ENCODE measurements at regions not wholly inside any gene's neighbourhood (a gene's known extent, or its start where the extent isn't known, plus 50 kb on each side); places are given as distances from the start of the nearest gene placed in this dataset.

- no peak for DNase-seq (ENCODE audit: low spot score)
These were observed 515.1 kb downstream of the TBC1D22A start for GRCh38 chr22:47277531-47277930.

GRCh38 chr22:47276991-47277390 lies 514.5 kb downstream of the TBC1D22A start:
- DNase-seq (ENCODE audit: low spot score), result no peak

DNA sequence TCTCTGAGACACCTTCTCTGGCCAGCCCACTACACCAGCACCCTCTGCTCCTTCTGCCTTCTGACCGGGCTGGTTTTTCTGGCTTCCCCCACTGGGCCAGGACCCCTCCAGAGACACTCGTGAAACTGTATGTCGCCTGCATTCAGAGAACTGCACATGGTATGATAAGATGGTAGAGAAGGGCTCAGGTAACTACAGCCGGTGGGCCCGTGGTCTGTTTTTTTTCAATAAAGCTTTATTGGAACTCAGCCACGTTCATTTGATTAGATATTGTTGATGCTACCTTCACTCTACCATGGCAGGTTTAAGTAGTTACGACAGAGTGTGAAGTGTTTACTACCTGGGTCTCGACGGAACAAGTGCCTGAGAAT lies 514.0 kb downstream of the TBC1D22A start:
- DNase-seq (ENCODE audit: low spot score), result no peak

GRCh38 chr22:47275605-47276449 lies 513.4 kb downstream of the TBC1D22A start:
- no peak for DNase-seq (ENCODE audit: low spot score)

DNA sequence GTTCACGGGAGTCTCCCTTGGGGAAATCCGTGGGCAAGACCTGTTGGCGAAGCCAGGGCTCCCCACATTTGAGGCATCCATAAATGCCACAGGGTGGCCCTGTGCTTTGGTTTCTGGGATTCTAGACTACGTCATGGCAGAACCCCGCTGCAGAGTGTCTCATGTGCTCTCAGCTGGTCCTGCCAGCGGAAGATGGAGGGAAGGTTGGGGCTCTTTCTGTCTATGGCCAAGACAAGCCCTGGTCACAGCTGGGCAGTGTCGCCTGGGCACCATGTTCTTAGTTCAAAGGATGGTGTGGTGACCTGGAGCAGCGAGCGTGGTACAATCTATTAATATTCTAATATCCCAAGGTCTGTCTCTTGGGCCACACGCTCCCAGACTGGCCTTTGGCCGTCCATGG lies 511.7 kb downstream of the TBC1D22A start:
- no peak for DNase-seq (ENCODE audit: low spot score)

GRCh38 chr22:47270463-47271135 lies 508.1 kb downstream of the TBC1D22A start:
- DNase-seq (ENCODE audit: low spot score), result no peak

- DNase-seq (ENCODE audit: low spot score), result no peak
These were observed 507.2 kb downstream of the TBC1D22A start for GRCh38 chr22:47269516-47270088.

GRCh38 chr22:47267513-47268282 lies 505.2 kb downstream of the TBC1D22A start:
- DNase-seq (ENCODE audit: low spot score), result no peak

DNA sequence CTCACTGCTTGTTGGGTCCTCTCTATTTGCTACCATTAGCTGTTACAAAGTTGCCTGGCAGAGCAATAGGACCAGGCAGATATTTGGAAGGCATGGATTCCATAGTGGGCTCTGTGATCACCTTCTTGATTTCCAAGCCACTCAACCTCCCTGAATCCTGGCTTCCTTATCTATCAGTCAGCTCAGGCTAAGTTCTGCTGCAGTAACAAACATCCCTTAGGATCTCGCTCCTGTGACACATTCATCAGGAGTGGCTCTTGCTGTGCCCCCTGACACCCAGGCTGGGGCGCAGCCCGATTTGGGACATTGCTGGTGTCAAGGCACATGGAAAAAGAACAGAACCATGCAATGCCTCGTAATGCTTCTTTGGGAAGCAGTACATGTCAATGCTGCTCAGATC lies 503.9 kb downstream of the TBC1D22A start:
- no peak for DNase-seq (ENCODE audit: low spot score)

GRCh38 chr22:47260551-47260950 lies 498.1 kb downstream of the TBC1D22A start:
- DNase-seq (ENCODE audit: low spot score), result no peak

GRCh38 chr22:47259990-47260389 lies 497.5 kb downstream of the TBC1D22A start:
- no peak for DNase-seq (ENCODE audit: low spot score)

GRCh38 chr22:47259049-47259448 lies 496.6 kb downstream of the TBC1D22A start:
- no peak for DNase-seq (ENCODE audit: low spot score)

DNA sequence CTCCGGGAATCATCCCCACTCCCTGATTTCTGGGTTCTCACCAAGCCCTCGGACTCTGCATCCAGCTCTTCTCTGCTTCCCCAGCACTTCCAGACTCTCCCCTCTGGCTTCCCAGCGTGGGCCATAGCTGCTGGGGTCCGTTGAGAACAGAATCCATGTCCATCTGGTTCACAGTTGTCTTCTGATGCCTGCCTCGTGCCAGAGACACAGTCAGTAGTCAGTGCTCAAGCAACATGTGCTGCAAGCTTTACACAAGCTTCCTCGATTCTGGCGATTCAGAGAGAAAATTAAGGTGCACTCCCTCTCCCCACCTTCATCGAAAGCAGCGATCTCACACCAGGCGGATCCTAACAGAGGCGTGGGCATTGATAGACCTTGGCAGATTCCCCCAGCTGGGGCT lies 495.5 kb downstream of the TBC1D22A start:
- no peak for DNase-seq (ENCODE audit: low spot score)

DNA sequence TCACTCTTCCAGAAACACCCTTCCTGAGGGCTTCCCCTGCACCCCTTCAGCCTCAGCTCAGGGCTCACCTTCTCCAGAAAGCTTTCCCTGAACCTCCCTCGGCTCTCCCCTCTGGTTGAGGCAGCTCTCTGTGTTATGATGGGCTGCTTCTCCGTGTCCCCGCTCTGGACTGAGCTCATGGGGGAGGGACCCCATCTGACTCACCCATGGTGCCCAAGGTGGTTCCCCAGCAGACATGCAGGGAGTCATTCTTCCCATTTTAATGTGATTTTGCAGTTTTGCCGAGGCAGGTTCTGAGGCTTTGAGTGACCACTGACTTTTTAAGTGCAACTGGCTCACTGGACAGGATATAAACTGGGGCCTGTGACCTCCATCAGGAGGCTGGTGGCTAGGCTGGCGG lies 495.1 kb downstream of the TBC1D22A start:
- no peak for DNase-seq (ENCODE audit: low spot score)

DNA sequence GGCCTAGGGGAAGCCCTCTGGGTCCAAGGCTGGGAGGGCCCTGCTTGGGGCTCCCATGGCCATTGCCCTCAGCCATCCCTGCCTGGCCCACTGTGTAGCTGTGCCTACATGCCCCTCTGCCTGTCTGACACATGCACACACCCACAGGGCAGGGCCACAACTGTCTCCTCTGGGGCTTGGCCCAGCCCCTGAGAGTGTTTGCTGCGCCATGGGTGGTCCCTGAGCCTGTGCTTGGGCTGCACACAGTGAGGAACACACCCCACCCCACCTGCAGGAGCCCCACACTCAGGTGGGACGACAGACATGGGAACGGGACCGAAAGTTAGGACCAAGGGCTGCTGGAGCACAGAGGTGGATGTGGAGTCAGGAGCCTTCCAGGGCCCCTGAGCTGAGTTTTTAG lies 489.5 kb downstream of the TBC1D22A start:
- no peak for DNase-seq (ENCODE audit: low spot score)

DNA sequence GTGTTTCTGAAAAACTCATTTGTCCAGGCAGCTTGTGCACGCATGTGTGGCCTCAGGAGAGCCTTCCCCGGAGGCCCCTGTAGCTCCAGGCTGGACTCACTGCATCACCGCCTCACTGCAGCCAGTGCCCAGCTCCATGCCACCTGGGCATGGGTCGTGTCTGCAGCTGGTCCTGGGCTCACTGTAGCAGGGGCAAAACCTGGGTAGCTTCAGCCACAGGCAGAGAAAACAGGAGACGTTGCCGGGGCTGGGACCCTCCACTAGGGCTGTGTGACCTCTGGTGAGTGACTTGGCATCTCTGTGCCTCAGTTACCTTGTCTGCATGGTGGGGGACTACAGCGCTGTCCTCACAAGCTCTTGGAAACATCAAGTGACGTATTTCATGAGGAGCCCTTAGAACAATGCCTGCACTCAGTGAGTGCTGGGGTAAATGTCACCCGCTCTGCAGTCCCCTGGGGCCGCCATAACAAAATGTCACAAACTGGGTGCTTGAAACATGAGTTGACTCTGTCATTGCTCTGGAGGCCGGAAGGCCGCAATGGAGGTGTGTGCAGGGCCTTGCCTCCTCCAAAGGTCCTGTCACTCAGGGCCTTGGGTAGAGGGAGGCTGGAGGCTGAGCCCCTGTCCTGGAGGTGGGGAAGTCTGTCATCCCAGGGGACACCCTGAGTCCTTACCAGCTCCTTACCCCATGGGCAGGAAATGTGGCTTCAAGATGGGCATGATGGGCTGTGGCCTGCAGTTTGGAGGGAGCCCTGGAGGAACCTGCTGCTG lies 488.7 kb downstream of the TBC1D22A start:
- no peak for DNase-seq (ENCODE audit: low spot score)

GRCh38 chr22:47249370-47249928 lies 487.0 kb downstream of the TBC1D22A start:
- no peak for DNase-seq (ENCODE audit: low spot score)

DNA sequence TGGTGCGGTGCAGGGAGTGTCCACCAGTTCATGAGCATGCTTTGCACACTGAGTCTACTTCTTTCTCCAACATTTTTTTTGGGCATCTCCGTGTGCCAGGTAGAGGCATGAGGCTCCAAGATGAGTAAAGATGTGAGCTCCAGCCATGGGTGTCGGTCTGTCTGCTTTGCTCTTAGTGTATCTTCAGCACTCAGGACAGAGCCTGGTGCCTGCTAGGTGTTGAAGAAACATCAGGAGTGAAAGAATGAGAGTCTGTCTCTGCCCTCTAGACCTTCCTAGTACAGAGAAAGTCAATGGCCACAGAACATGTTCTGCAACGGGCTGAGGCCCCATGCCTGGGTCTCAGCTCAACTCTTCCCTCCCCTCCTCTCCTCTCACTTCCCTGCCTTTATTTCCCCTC lies 486.5 kb downstream of the TBC1D22A start:
- no peak for DNase-seq (ENCODE audit: low spot score)

DNA sequence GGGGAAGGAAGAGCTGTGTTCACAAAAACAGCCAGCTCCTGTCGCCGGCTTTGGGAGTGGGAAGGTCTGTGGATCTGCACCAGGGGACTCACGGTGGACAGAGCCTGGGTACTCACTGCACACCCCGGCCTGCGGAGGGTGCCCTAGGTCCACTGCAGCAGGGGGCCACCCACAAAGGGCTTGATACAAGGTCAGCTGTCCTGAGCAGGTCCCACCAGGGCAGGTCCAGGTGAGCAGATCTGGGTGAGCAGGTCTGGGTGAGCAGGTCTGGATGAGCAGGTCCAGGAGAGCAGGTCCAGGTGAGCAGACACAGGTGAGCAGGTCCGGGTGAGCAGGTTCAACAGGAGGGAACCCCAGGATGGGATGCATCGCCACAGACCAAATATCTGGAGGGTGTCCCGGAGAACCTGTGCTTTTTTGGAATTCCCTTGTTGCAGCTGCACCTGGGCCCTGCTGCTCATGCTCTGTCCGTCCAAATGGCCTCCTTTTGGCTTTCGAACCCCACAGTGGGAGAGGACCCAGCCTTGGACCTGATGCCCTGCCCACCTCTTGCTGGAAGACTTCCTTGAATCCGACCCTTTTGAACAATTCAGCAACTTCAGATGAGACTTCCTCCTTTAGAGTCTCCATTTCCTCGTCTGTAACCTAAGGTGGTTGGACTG lies 485.3 kb downstream of the TBC1D22A start:
- no peak for DNase-seq (ENCODE audit: low spot score)

GRCh38 chr22:47245786-47246185 lies 483.3 kb downstream of the TBC1D22A start:
- no peak for DNase-seq (ENCODE audit: low spot score)

Measured in HT-29 (cell line).